ENCODE measurements at regions not wholly inside any gene's neighbourhood (a gene's known extent, or its start where the extent isn't known, plus 50 kb on each side); places are given as distances from the start of the nearest gene placed in this dataset.

DNA sequence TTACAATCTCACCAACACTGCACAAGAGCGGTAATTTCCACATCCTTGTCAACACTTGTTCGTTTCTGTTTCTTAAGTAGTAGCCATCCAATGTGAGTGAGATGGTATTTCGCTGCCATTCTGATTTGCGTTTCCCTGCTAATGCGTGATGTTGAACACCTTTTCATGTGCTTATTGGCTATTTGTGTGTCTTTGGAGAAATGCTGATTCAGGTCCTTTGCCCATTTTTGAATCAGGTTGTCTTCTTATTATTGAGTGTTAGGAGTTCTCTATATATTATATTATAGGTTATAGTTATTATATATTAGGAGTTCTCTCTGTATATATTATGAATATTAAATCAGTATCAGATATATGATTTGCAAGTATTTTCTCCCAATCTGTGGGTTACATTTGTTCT is 59.9 kb upstream of the IRX4 start:
- no peak overlapping the region for H3K4me3 Mint-ChIP-seq
- DNase-seq (ENCODE audit: low spot score): no peak
- H3K9me3 Mint-ChIP-seq: no peaks in the 10 kb centered on the region
- no peaks in the 10 kb centered on the region for H3K36me3 Mint-ChIP-seq (ENCODE audit: low read depth)
- H3K27me3 Mint-ChIP-seq (ENCODE audit: insufficient read depth): peaks cover 13% of the 10 kb centered on the region
- H3K4me1 Mint-ChIP-seq (ENCODE audit: low read depth): no peaks in the 10 kb centered on the region
- intact Hi-C loops (cut with micrococcal nuclease): loop anchor here (2.0 kb wide), 1 partner anchor 180 kb away; no protein-coding TSS in a partner anchor
- H3K27ac Mint-ChIP-seq: no peak overlapping the region

- DNase-seq (ENCODE audit: low spot score): no peak
- intact Hi-C loops (cut with micrococcal nuclease): loop anchor here (2.0 kb wide), 1 partner anchor 179 kb away; no protein-coding TSS in a partner anchor
- Mint-ChIP-seq H3K36me3 (ENCODE audit: low read depth) (no peaks in the 10 kb centered on the region), H3K4me1 (ENCODE audit: low read depth) (no peaks in the 10 kb centered on the region), H3K9me3 (no peaks in the 10 kb centered on the region), H3K4me3 (no peak overlapping the region), H3K27ac (no peak overlapping the region), H3K27me3 (ENCODE audit: insufficient read depth) (peaks cover 14% of the 10 kb centered on the region)
Measured at GRCh38 chr5:1942158-1942557, 59.4 kb upstream of the IRX4 start.

DNA sequence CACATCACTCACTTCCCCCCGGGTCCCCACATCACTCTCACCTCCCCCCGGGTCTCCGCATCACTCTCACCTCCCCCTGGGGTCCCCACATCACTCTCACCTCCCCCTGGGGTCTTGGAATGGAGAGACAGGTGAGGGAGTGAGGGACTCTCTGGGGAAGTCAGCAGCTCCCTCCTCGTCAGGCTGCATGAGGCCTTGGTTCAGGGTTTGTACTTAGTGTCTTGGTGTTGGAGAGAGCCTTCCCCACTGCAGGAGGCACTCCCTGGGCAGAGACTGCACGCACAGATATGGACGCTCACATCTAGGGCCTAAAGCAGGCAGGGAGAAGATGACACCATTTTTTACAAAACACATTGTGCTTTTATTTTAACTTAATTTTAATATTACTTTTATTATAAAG is 56.5 kb upstream of the IRX4 start:
- Mint-ChIP-seq H3K9me3 (no peaks in the 10 kb centered on the region), H3K4me1 (ENCODE audit: low read depth) (no peaks in the 10 kb centered on the region), H3K27ac (no peak overlapping the region), H3K27me3 (ENCODE audit: insufficient read depth) (peaks cover 8% of the 10 kb centered on the region), H3K36me3 (ENCODE audit: low read depth) (no peaks in the 10 kb centered on the region), H3K4me3 (no peak overlapping the region)
- intact Hi-C loops (cut with micrococcal nuclease): no loop called here
- no peak for DNase-seq (ENCODE audit: low spot score)

GRCh38 chr5:1938310-1939000 is 55.7 kb upstream of the IRX4 start:
- H3K27ac Mint-ChIP-seq: no peak overlapping the region

GRCh38 chr5:1937590-1937989 is 54.9 kb upstream of the IRX4 start:
- H3K36me3 Mint-ChIP-seq (ENCODE audit: low read depth): no peaks in the 10 kb centered on the region
- intact Hi-C loops (cut with micrococcal nuclease): no loop called here
- H3K4me1 Mint-ChIP-seq (ENCODE audit: low read depth): no peaks in the 10 kb centered on the region

More at GRCh38 chr5:1938310-1939000, 55.7 kb upstream of the IRX4 start:
- H3K4me3 Mint-ChIP-seq: no peak overlapping the region
- H3K4me1 Mint-ChIP-seq (ENCODE audit: low read depth): no peaks in the 10 kb centered on the region
- H3K9me3 Mint-ChIP-seq: no peaks in the 10 kb centered on the region
- no peaks in the 10 kb centered on the region for H3K36me3 Mint-ChIP-seq (ENCODE audit: low read depth)
- DNase-seq (ENCODE audit: low spot score): no peak
- H3K27me3 Mint-ChIP-seq (ENCODE audit: insufficient read depth): peaks cover 3% of the 10 kb centered on the region
- intact Hi-C loops (cut with micrococcal nuclease): no loop called here

GRCh38 chr5:1936901-1937300 is 54.2 kb upstream of the IRX4 start:
- Mint-ChIP-seq H3K27ac (no peak overlapping the region), H3K27me3 (ENCODE audit: insufficient read depth) (peaks cover 9% of the 10 kb centered on the region), H3K9me3 (no peaks in the 10 kb centered on the region), H3K4me3 (no peak overlapping the region), H3K36me3 (ENCODE audit: low read depth) (no peaks in the 10 kb centered on the region), H3K4me1 (ENCODE audit: low read depth) (no peaks in the 10 kb centered on the region)
- intact Hi-C loops (cut with micrococcal nuclease): no loop called here
- DNase-seq (ENCODE audit: low spot score): no peak

More at GRCh38 chr5:1937590-1937989, 54.9 kb upstream of the IRX4 start:
- H3K4me3 Mint-ChIP-seq: no peak overlapping the region
- peaks cover 7% of the 10 kb centered on the region for H3K27me3 Mint-ChIP-seq (ENCODE audit: insufficient read depth)
- H3K9me3 Mint-ChIP-seq: no peaks in the 10 kb centered on the region
- DNase-seq (ENCODE audit: low spot score): no peak
- H3K27ac Mint-ChIP-seq: no peak overlapping the region

DNA sequence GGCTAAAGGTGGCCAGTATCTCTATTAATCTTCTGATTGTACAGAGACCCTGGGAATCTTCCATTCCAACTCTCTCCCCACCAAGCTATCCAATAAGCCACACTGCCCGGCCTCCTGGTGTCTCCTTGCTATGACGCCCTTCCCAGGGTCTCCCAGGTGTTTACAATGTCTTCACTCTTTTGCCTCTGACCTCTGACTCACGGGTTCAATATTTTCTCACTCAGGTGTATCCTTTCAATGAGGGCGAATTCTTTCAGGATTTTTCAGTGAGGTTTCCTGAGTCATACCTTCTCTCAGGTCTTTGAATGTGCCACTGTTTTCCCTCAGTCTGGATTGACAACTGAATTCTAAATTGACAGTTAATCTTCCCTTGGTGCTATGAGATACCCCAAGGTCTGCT is 53.7 kb upstream of the IRX4 start:
- peaks cover 11% of the 10 kb centered on the region for H3K27me3 Mint-ChIP-seq (ENCODE audit: insufficient read depth)
- no peaks in the 10 kb centered on the region for H3K36me3 Mint-ChIP-seq (ENCODE audit: low read depth)
- no peaks in the 10 kb centered on the region for H3K4me1 Mint-ChIP-seq (ENCODE audit: low read depth)
- no peak for DNase-seq (ENCODE audit: low spot score)
- H3K27ac Mint-ChIP-seq: no peak overlapping the region
- no peak overlapping the region for H3K4me3 Mint-ChIP-seq
- no peaks in the 10 kb centered on the region for H3K9me3 Mint-ChIP-seq
- intact Hi-C loops (cut with micrococcal nuclease): no loop called here

DNA sequence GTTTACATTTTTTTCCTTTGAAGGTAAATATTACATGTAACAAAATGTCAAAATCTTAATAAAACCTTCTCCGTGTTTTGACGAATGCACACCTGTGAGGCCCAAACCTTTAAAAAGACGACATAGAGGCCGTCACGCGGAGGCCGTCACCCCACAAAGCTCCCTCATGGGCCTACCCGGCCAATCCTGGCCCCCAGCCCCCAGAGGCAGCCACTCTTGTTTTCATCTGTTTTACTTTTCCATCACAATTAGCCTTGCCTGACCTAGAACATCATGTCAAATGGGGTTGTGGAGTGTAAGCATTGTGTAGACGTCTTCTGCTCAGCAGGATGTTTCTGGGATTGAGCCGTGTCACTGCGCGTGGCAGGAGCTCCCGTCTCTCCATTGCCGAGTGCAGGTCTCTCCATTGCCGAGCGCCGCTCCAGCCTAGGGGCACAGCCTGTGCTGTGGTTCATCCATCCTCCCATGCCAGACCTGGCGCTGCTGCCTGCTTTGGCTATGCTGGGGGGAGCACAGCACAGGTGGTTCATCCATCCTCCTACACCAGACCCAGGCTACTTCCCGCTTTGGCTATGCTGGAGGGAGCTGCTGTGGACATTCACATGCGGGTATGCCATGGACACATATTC is 52.2 kb upstream of the IRX4 start:
- Mint-ChIP-seq H3K27ac (no peak overlapping the region), H3K9me3 (no peaks in the 10 kb centered on the region), H3K4me3 (no peak overlapping the region), H3K27me3 (ENCODE audit: insufficient read depth) (peaks cover 11% of the 10 kb centered on the region), H3K4me1 (ENCODE audit: low read depth) (no peaks in the 10 kb centered on the region), H3K36me3 (ENCODE audit: low read depth) (no peaks in the 10 kb centered on the region)
- DNase-seq (ENCODE audit: low spot score): no peak
- intact Hi-C loops (cut with micrococcal nuclease): no loop called here

DNA sequence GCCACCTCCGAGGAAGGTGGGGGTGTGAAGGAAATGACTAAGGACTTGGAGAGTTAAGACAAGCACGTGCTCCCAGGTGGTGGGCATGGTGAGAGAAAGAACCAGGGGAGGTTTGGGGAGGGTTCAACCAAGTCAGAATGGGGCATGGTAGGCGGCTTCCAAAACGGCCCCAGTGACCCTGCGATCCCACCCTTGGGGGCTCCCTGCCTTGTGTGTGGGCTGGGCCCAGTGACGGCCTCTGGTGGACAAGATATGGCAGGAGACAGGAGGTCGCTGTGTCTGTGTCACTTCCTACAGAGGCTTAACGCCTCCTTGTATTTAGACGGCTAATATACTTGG is 51.3 kb upstream of the IRX4 start:
- Mint-ChIP-seq H3K27me3 (ENCODE audit: insufficient read depth) (peaks cover 11% of the 10 kb centered on the region), H3K36me3 (ENCODE audit: low read depth) (no peaks in the 10 kb centered on the region), H3K9me3 (no peaks in the 10 kb centered on the region), H3K4me3 (no peak overlapping the region), H3K27ac (no peak overlapping the region), H3K4me1 (ENCODE audit: low read depth) (no peaks in the 10 kb centered on the region)
- no peak for DNase-seq (ENCODE audit: low spot score)
- intact Hi-C loops (cut with micrococcal nuclease): no loop called here

GRCh38 chr5:1933364-1934055 is 50.8 kb upstream of the IRX4 start:
- Mint-ChIP-seq H3K27ac (no peak overlapping the region), H3K4me3 (no peak overlapping the region), H3K36me3 (ENCODE audit: low read depth) (no peaks in the 10 kb centered on the region), H3K9me3 (no peaks in the 10 kb centered on the region), H3K27me3 (ENCODE audit: insufficient read depth) (peaks cover 11% of the 10 kb centered on the region), H3K4me1 (ENCODE audit: low read depth) (no peaks in the 10 kb centered on the region)
- intact Hi-C loops (cut with micrococcal nuclease): no loop called here
- no peak for DNase-seq (ENCODE audit: low spot score)
